Activated CD8-positive, alpha-beta memory T cell treated with anti-CD3 and anti-CD28 coated beads for 48 hours (primary cell): ENCODE measurements at regions not wholly inside any gene's neighbourhood (a gene's known extent, or its start where the extent isn't known, plus 50 kb on each side); places are given as distances from the start of the nearest gene placed in this dataset.

Experiments used
- DNase-seq, 3 experiments: peaks; one replicate each; pipeline ENCODE4 v3.0.0-alpha.2; 2020; ENCODE audit warnings: low read depth in 2 of 3, low spot score in 2 of 3

- no peak for DNase-seq
Measured at GRCh38 chr5:72036951-72037350, 70.3 kb upstream of the MAP1B start.

GRCh38 chr5:72040513-72040912 is 66.8 kb upstream of the MAP1B start:
- DNase-seq = no peak

GRCh38 chr5:72041654-72042053 is 65.6 kb upstream of the MAP1B start:
- no peak for DNase-seq

- no peak for DNase-seq
Measured at GRCh38 chr5:72042097-72042496, 65.2 kb upstream of the MAP1B start.

GRCh38 chr5:72045692-72046091 is 61.6 kb upstream of the MAP1B start:
- DNase-seq = no peak

- DNase-seq = no peak
Measured at GRCh38 chr5:72046106-72046505, 61.2 kb upstream of the MAP1B start.

- no peak for DNase-seq
Measured at GRCh38 chr5:72055636-72056035, 51.6 kb upstream of the MAP1B start.
